Mesenchymal stem cell (in vitro differentiated cells and primary cell): ENCODE measurements at regions not wholly inside any gene's neighbourhood (a gene's known extent, or its start where the extent isn't known, plus 50 kb on each side); places are given as distances from the start of the nearest gene placed in this dataset.
A peak's percentile ranks its signal among the peaks of the same experiment; 100 is the strongest.

Experiments used
- DNase-seq: peaks from one replicate; pipeline ENCODE4 v3.0.0-alpha.2; 2013
- H2AFZ ChIP-seq: one replicate; pipeline ENCODE4 v1.6.1; 2013; ENCODE audit warnings: low read depth, mild to moderate bottlenecking, control low read depth, inconsistent platforms, low read length, moderate library complexity
- H2AK5ac ChIP-seq: 2 replicates; pipeline ENCODE4 v1.6.1; 2013; ENCODE audit warnings: low read length, moderate library complexity, mild to moderate bottlenecking, inconsistent platforms; ENCODE audit not compliant: severe bottlenecking
- H2BK120ac ChIP-seq: one replicate; pipeline ENCODE4 v1.6.1; 2013; ENCODE audit warnings: low read depth, mild to moderate bottlenecking, inconsistent platforms, low read length, moderate library complexity
- H2BK12ac ChIP-seq, 2 experiments: one replicate each; pipeline ENCODE4 v1.6.1; 2013; ENCODE audit warnings: inconsistent platforms in 2 of 2, low read length in 2 of 2, mild to moderate bottlenecking in 2 of 2, moderate library complexity in 2 of 2, control low read depth in 1 of 2
- H2BK15ac ChIP-seq: one replicate; pipeline ENCODE4 v1.6.1; 2013; ENCODE audit warnings: mild to moderate bottlenecking, low read depth, inconsistent platforms; ENCODE audit not compliant: poor library complexity, severe bottlenecking
- H2BK5ac ChIP-seq: 2 replicates; pipeline ENCODE4 v1.6.1; 2013; ENCODE audit warnings: low read depth, mild to moderate bottlenecking, low read length, control low read depth, inconsistent platforms; ENCODE audit not compliant: poor library complexity, severe bottlenecking
- H3K14ac ChIP-seq, 2 experiments: one replicate each; pipeline ENCODE4 v1.6.1; 2013; ENCODE audit warnings: inconsistent platforms in 2 of 2, low read length in 2 of 2, control low read depth in 1 of 2, mild to moderate bottlenecking in 1 of 2, moderate library complexity in 1 of 2
- H3K18ac ChIP-seq, 2 experiments: one replicate each; pipeline ENCODE4 v1.6.1; 2013; ENCODE audit warnings: inconsistent platforms in 2 of 2, low read length in 2 of 2, control low read depth in 1 of 2, low read depth in 1 of 2, mild to moderate bottlenecking in 1 of 2
- H3K23ac ChIP-seq, 2 experiments: one replicate each; pipeline ENCODE4 v1.6.1; 2013; ENCODE audit warnings: inconsistent platforms in 2 of 2, low read length in 2 of 2, mild to moderate bottlenecking in 2 of 2, moderate library complexity in 2 of 2, control low read depth in 1 of 2
- H3K27ac ChIP-seq: 2 replicates; pipeline ENCODE4 v1.5.1; 2013; ENCODE audit warnings: mild to moderate bottlenecking, moderate library complexity, low read length, control low read depth, inconsistent platforms; ENCODE audit not compliant: poor library complexity, severe bottlenecking
- H3K27me3 ChIP-seq, 2 experiments: 2 replicates each; pipeline versions ENCODE4 v1.6.1 to v1.7.0; 2013; ENCODE audit warnings: low read length in 2 of 2, mild to moderate bottlenecking in 2 of 2, moderate library complexity in 2 of 2, control low read depth in 1 of 2, inconsistent platforms in 1 of 2; ENCODE audit not compliant: control insufficient read depth in 1 of 2, insufficient read depth in 1 of 2
- H3K36me3 ChIP-seq, 2 experiments: 2 replicates each; pipeline versions ENCODE4 v1.6.1 to v1.7.0; 2013; ENCODE audit warnings: low read length in 2 of 2, control low read depth in 1 of 2, inconsistent platforms in 1 of 2, low read depth in 1 of 2, mild to moderate bottlenecking in 1 of 2; ENCODE audit not compliant: insufficient read depth in 2 of 2, control insufficient read depth in 1 of 2
- H3K4ac ChIP-seq, 2 experiments: one replicate each; pipeline ENCODE4 v1.6.1; 2013; ENCODE audit warnings: inconsistent platforms in 2 of 2, low read length in 2 of 2, mild to moderate bottlenecking in 2 of 2, moderate library complexity in 2 of 2, control low read depth in 1 of 2, low read depth in 1 of 2
- H3K4me1 ChIP-seq: 2 replicates; pipeline ENCODE4 v1.6.1; 2013; ENCODE audit warnings: low read depth, low read length, control low read depth; ENCODE audit not compliant: control insufficient read depth, insufficient read depth
- H3K4me2 ChIP-seq: 2 replicates; pipeline ENCODE4 v1.6.1; 2013; ENCODE audit warnings: low read length, mild to moderate bottlenecking, inconsistent platforms; ENCODE audit not compliant: poor library complexity, severe bottlenecking
- H3K4me3 ChIP-seq, 2 experiments: 2 replicates each; pipeline versions ENCODE4 v1.5.1 to v1.7.0; 2013; ENCODE audit warnings: low read length in 2 of 2, mild to moderate bottlenecking in 2 of 2, control low read depth in 1 of 2, low read depth in 1 of 2; ENCODE audit not compliant: insufficient read depth in 1 of 2
- H3K79me1 ChIP-seq: replicated peaks from 2 replicates; pipeline ENCODE4 v1.6.1; 2013; ENCODE audit warnings: mild to moderate bottlenecking, control low read depth, low read length, inconsistent platforms; ENCODE audit not compliant: poor library complexity, severe bottlenecking
- H3K9ac ChIP-seq: 2 replicates; pipeline ENCODE4 v1.7.0; 2013; ENCODE audit warnings: mild to moderate bottlenecking, low read length, moderate library complexity
- H3K9me3 ChIP-seq: 2 replicates; pipeline ENCODE4 v1.7.0; 2013; ENCODE audit warnings: mild to moderate bottlenecking, low read length; ENCODE audit not compliant: control insufficient read depth
- H4K8ac ChIP-seq: one replicate; pipeline ENCODE4 v1.6.1; 2013; ENCODE audit warnings: inconsistent platforms, mild to moderate bottlenecking, low read length, moderate library complexity
- H4K91ac ChIP-seq: one replicate; pipeline ENCODE4 v1.6.1; 2013; ENCODE audit warnings: mild to moderate bottlenecking, low read length, inconsistent platforms
- WGBS: methylation state at CpG from one replicate; pipeline ENCODE4 v1.1.7; 2013; ENCODE audit warnings: mixed read lengths; 5-methylcytosine and 5-hydroxymethylcytosine counted together

DNA sequence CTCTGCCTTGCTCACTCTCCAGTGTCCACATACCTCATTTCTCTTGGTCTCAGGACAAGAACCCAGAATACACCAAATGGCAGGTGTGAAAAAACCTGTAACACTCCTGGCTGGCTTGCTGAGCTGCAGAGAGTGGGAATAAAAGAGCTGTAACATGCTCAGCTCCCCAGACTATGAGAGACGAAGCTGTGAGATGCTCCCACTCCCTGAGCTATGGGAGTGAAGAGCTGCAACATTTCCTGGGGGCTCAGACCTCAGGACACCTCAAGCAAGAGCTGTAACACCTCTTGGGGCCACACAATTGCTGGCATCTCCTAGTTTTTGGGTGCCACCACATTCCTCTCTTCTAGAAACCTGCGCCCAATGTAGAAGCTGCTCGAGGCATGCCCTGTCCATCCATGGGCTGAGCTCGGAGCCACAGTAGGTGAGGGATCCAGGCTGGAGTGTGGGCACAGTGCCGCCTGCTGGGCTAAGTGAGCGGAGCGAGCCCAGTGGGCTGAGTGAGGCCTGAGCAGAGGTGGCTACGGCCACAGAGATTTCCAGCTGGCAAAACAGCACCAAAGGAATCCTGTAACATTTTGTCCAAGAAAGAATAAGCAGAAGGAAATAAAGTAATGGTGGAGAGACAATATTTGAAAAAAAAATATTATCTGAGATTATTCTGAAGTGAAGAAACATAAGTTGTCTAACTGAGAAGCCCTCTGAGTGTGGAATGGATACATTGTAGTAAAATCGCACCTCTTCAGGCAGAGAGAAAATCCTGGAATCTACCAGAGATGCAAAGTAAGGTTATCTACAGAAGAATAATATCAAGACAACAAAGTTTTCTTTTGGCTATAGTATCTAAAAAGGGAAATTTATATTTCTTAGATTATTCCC, 186.2 kb upstream of the PCDH9 start:
- H2AFZ ChIP-seq: no peak overlapping the region
- H2BK15ac ChIP-seq: no peak overlapping the region
- WGBS: 51% methylated on average over 8 of the region's 9 CpGs
- no peak overlapping the region for H2BK12ac ChIP-seq
- no peaks in the 10 kb centered on the region for H3K79me1 ChIP-seq
- DNase-seq: peak; percentile 38
- H3K9me3 ChIP-seq: no peaks in the 10 kb centered on the region
- no peak overlapping the region for H3K4ac ChIP-seq
- no peak overlapping the region for H3K4me3 ChIP-seq
- no peak overlapping the region for H3K23ac ChIP-seq
- no peak overlapping the region for H2BK5ac ChIP-seq
- no peak overlapping the region for H2AK5ac ChIP-seq
- H4K8ac ChIP-seq: no peak overlapping the region
- no peak overlapping the region for H3K9ac ChIP-seq
- H3K36me3 ChIP-seq: no peaks in the 10 kb centered on the region
- H3K14ac ChIP-seq: no peak overlapping the region
- no peak overlapping the region for H3K18ac ChIP-seq
- no peak overlapping the region for H4K91ac ChIP-seq
- no peaks in the 10 kb centered on the region for H3K4me1 ChIP-seq
- H3K4me2 ChIP-seq: no peak overlapping the region
- H2BK120ac ChIP-seq: no peak overlapping the region
- no peaks in the 10 kb centered on the region for H3K27me3 ChIP-seq
- H3K27ac ChIP-seq: no peak overlapping the region

DNA sequence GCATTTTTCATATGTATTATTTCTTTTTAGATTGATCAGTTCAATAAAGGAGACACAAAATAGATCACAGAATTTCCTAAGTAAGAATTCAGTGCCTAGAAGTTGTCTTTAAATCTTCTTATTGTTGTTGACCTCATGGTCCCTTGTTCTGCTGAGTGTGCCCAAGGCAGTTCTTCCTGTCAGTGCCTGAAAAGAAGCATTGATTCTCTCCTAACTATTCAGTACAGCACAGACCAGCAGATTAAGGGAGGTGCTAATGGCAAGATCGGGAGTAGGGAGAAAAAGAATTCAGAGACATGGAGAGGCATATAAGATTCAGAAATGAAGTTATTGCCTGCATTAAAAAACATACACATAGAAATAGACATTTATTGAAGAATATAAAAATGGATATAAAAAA, 180.5 kb upstream of the PCDH9 start:
- H3K79me1 ChIP-seq: no peaks in the 10 kb centered on the region
- no peak overlapping the region for H2AK5ac ChIP-seq
- H3K36me3 ChIP-seq: no peaks in the 10 kb centered on the region
- DNase-seq: no peak
- H2BK120ac ChIP-seq: no peak overlapping the region
- no peak overlapping the region for H3K14ac ChIP-seq
- H3K4me1 ChIP-seq: no peaks in the 10 kb centered on the region
- no peak overlapping the region for H3K27ac ChIP-seq
- no peak overlapping the region for H3K18ac ChIP-seq
- no peak overlapping the region for H4K8ac ChIP-seq
- H2AFZ ChIP-seq: no peak overlapping the region
- WGBS: no CpG with 5 or more reads among the region's 1 CpG
- no peak overlapping the region for H4K91ac ChIP-seq
- no peak overlapping the region for H3K4me2 ChIP-seq
- H3K9me3 ChIP-seq: no peaks in the 10 kb centered on the region
- no peak overlapping the region for H3K4ac ChIP-seq
- no peak overlapping the region for H3K4me3 ChIP-seq
- H3K23ac ChIP-seq: no peak overlapping the region
- no peak overlapping the region for H3K9ac ChIP-seq
- no peak overlapping the region for H2BK12ac ChIP-seq
- H2BK5ac ChIP-seq: no peak overlapping the region
- no peak overlapping the region for H2BK15ac ChIP-seq
- H3K27me3 ChIP-seq: no peaks in the 10 kb centered on the region

DNA sequence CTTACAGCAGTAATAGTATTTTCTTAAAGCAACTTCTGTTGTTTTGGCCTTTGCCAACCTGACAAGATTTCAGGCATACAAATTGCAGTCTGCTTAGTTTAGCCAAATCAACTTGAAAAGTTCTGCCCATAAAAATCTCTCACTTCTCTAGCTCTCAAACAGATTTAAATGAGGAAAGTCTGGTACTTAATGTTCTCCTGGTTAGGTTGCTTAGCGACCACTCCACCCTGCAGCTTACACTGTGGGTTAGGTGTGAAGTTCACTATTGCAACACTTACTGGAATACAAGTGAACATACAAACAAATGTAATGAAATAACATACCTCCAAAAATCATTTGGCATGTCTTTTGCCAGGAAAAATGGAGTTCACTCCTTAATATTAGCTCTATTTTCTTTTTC, 178.7 kb upstream of the PCDH9 start:
- Histone ChIP-seq H3K9me3 (no peaks in the 10 kb centered on the region), H3K4me1 (no peaks in the 10 kb centered on the region), H3K14ac (no peak overlapping the region), H3K9ac (no peak overlapping the region), H3K4ac (no peak overlapping the region), H3K79me1 (no peaks in the 10 kb centered on the region), H4K8ac (no peak overlapping the region), H2AK5ac (no peak overlapping the region), H2BK120ac (no peak overlapping the region), H3K4me3 (no peak overlapping the region), H2AFZ (no peak overlapping the region), H3K27me3 (no peaks in the 10 kb centered on the region), H3K23ac (no peak overlapping the region), H3K18ac (no peak overlapping the region), H2BK5ac (no peak overlapping the region), H2BK15ac (no peak overlapping the region), H3K36me3 (no peaks in the 10 kb centered on the region), H3K4me2 (no peak overlapping the region), H4K91ac (no peak overlapping the region), H3K27ac (no peak overlapping the region), H2BK12ac (no peak overlapping the region)
- peak; percentile 10 for DNase-seq
- WGBS: 100% methylated on average over 1 of the region's 1 CpG

GRCh38 chr13:67402546-67402945, 172.4 kb upstream of the PCDH9 start:
- Histone ChIP-seq H3K14ac (no peak overlapping the region), H3K4me1 (no peaks in the 10 kb centered on the region), H3K27me3 (no peaks in the 10 kb centered on the region), H2AK5ac (no peak overlapping the region), H2BK15ac (no peak overlapping the region), H2BK5ac (no peak overlapping the region), H3K36me3 (no peaks in the 10 kb centered on the region), H3K23ac (no peak overlapping the region), H3K9me3 (no peaks in the 10 kb centered on the region), H3K18ac (no peak overlapping the region), H2AFZ (no peak overlapping the region), H3K79me1 (no peaks in the 10 kb centered on the region), H4K91ac (no peak overlapping the region), H4K8ac (no peak overlapping the region), H2BK12ac (no peak overlapping the region), H3K4ac (no peak overlapping the region), H3K27ac (no peak overlapping the region), H2BK120ac (no peak overlapping the region), H3K9ac (no peak overlapping the region), H3K4me3 (no peak overlapping the region), H3K4me2 (no peak overlapping the region)
- 98% methylated on average over 7 of the region's 7 CpGs for WGBS
- DNase-seq: no peak
